ENCODE measurements at regions not wholly inside any gene's neighbourhood (a gene's known extent, or its start where the extent isn't known, plus 50 kb on each side); places are given as distances from the start of the nearest gene placed in this dataset.

GRCh38 chr6:67630146-67630545 lies 1004.9 kb upstream of the ADGRB3 start:
- DNase-seq (ENCODE audit: insufficient read length, low spot score) (peak; percentile 35), FAIRE-seq (peak; percentile 38)

- DNase-seq (ENCODE audit: insufficient read length, low spot score) (peak; percentile 1), FAIRE-seq (no peak)
These were observed 1005.8 kb upstream of the ADGRB3 start for GRCh38 chr6:67629258-67629657.

- FAIRE-seq: no peak
- peak; percentile 8 for DNase-seq (ENCODE audit: insufficient read length, low spot score)
These were observed 1019.3 kb upstream of the ADGRB3 start for GRCh38 chr6:67615796-67616195.

- FAIRE-seq: no peak
- no peak for DNase-seq (ENCODE audit: insufficient read length, low spot score)
These were observed 1026.9 kb upstream of the ADGRB3 start for GRCh38 chr6:67608099-67608749.

GRCh38 chr6:67606906-67607828 lies 1027.9 kb upstream of the ADGRB3 start:
- no peak for DNase-seq (ENCODE audit: insufficient read length, low spot score)
- no peak for FAIRE-seq

GRCh38 chr6:67594366-67594765 lies 1040.7 kb upstream of the ADGRB3 start:
- FAIRE-seq (no peak), DNase-seq (ENCODE audit: insufficient read length, low spot score) (no peak)

- FAIRE-seq (no peak), DNase-seq (ENCODE audit: insufficient read length, low spot score) (no peak)
These were observed 1041.8 kb upstream of the ADGRB3 start for GRCh38 chr6:67593247-67593646.

GRCh38 chr6:67591910-67592309 lies 1043.2 kb upstream of the ADGRB3 start:
- no peak for DNase-seq (ENCODE audit: insufficient read length, low spot score)
- no peak for FAIRE-seq

GRCh38 chr6:67567842-67568241 lies 1067.2 kb upstream of the ADGRB3 start:
- DNase-seq (ENCODE audit: insufficient read length, low spot score) (no peak), FAIRE-seq (no peak)

GRCh38 chr6:67563671-67564070 lies 1071.4 kb upstream of the ADGRB3 start:
- DNase-seq (ENCODE audit: insufficient read length, low spot score): no peak
- no peak for FAIRE-seq

- no peak for FAIRE-seq
These were observed 1075.0 kb upstream of the ADGRB3 start for GRCh38 chr6:67560068-67560467.

GRCh38 chr6:67558985-67559384 lies 1076.1 kb upstream of the ADGRB3 start:
- FAIRE-seq (no peak), DNase-seq (ENCODE audit: insufficient read length, low spot score) (no peak)

More at GRCh38 chr6:67560068-67560467, 1075.0 kb upstream of the ADGRB3 start:
- no peak for DNase-seq (ENCODE audit: insufficient read length, low spot score)

GRCh38 chr6:67544851-67545452 lies 1090.1 kb upstream of the ADGRB3 start:
- DNase-seq (ENCODE audit: insufficient read length, low spot score) (no peak), FAIRE-seq (no peak)

GRCh38 chr6:67541586-67541985 lies 1093.5 kb upstream of the ADGRB3 start:
- DNase-seq (ENCODE audit: insufficient read length, low spot score): no peak
- no peak for FAIRE-seq

GRCh38 chr6:67538032-67538431 lies 1097.0 kb upstream of the ADGRB3 start:
- no peak for DNase-seq (ENCODE audit: insufficient read length, low spot score)
- no peak for FAIRE-seq

GRCh38 chr6:67535946-67536345 lies 1099.1 kb upstream of the ADGRB3 start:
- FAIRE-seq (no peak), DNase-seq (ENCODE audit: insufficient read length, low spot score) (no peak)

GRCh38 chr6:67506352-67506751 lies 1128.7 kb upstream of the ADGRB3 start:
- no peak for FAIRE-seq
- no peak for DNase-seq (ENCODE audit: insufficient read length, low spot score)

GRCh38 chr6:67501755-67502154 lies 1133.3 kb upstream of the ADGRB3 start:
- no peak for FAIRE-seq
- DNase-seq (ENCODE audit: insufficient read length, low spot score): no peak

GRCh38 chr6:67497749-67498148 lies 1137.3 kb upstream of the ADGRB3 start:
- DNase-seq (ENCODE audit: insufficient read length, low spot score): no peak
- no peak for FAIRE-seq

GRCh38 chr6:67496191-67496590 lies 1138.9 kb upstream of the ADGRB3 start:
- FAIRE-seq: no peak
- no peak for DNase-seq (ENCODE audit: insufficient read length, low spot score)

- FAIRE-seq: no peak
- DNase-seq (ENCODE audit: insufficient read length, low spot score): no peak
These were observed 1141.4 kb upstream of the ADGRB3 start for GRCh38 chr6:67493682-67494081.

GRCh38 chr6:67475700-67476099 lies 1159.4 kb upstream of the ADGRB3 start:
- no peak for FAIRE-seq

More at GRCh38 chr6:67475700-67476099, 1159.4 kb upstream of the ADGRB3 start:
- no peak for DNase-seq (ENCODE audit: insufficient read length, low spot score)
